Suppressor macrophage treated with lipopolysaccharide for 1 hour (primary cell): ENCODE measurements at regions not wholly inside any gene's neighbourhood (a gene's known extent, or its start where the extent isn't known, plus 50 kb on each side); places are given as distances from the start of the nearest gene placed in this dataset.
A peak's percentile ranks its signal among the peaks of the same experiment; 100 is the strongest.

Experiments used
- DNase-seq, 3 donors: peaks; one replicate each; pipeline ENCODE4 v3.0.0-alpha.2; 2020 to 2022

DNA sequence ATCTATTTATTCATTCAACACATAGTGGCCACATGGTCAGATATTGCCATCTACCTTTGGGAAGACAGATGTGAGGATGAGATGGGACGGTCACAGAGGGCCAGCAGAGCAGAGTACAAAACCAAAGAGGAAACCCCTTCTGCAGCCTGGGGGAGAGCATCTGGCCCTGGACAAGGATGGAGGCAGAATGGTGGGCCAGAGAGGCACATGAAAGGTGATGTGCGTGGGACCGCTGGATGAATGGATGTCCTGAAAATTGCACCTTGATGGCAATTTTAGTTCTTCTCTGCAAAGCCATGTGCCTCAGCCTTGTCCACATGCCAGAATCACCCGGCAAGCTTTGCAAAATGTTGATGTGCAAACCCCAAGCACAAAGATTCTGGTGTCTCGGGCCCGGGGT is 77.4 kb upstream of the CD93 start:
- no peak for DNase-seq

DNA sequence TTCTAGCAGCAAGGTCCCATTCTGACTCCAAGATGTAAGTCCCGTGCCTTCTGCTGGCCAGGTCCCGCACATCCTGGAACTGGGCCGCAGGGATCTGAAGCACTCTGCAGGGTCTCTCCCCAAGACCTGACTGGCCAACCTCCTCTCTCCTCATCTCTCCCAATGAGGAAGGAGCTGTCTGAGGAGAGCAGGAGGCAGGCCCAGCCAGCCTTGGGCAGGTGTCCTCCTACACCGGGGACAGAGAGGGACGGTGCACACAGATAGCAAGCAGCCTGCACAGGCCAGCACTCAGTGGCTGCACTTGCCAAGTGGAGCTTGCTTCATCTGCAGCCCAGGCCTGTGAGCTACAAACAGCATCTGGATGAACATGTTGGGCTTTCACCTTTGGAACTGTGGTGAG is 76.8 kb upstream of the CD93 start:
- DNase-seq = no peak

DNA sequence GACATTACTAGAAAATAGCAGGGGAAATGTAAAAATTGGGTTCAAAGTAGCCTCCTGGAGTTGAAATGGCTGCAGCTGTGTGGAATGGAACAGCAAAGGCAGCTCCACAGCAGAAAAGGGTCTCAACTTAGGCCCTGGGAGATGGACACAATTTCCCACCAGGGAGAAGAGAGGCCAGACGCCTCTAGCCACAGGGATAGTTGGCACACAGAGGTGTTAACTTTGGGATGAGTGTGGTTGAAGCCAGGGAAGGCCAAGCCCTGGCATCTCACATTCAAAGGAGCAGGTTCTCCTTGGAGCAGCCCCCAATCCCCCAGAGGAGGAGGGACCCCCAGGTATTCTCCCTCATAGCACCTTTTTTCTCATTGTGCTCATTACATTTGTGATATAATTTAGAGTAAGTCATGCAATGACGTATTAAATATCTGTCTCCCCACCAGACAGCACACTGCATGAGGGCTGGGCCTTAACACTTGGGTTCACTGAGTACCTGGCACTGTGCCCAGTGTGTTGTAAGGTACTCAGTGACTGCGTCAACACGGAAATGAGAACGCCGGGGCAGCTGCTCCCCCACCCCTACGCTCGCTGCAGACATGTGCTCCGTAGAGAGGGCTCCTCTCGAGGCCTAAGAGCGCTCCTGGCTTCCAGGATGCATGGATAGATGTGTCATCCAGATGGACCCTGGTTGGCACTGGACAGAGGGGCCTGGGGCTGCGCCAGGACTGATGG is 76.0 kb upstream of the CD93 start:
- DNase-seq = peak; percentile 63 to 69 (median 68)

DNA sequence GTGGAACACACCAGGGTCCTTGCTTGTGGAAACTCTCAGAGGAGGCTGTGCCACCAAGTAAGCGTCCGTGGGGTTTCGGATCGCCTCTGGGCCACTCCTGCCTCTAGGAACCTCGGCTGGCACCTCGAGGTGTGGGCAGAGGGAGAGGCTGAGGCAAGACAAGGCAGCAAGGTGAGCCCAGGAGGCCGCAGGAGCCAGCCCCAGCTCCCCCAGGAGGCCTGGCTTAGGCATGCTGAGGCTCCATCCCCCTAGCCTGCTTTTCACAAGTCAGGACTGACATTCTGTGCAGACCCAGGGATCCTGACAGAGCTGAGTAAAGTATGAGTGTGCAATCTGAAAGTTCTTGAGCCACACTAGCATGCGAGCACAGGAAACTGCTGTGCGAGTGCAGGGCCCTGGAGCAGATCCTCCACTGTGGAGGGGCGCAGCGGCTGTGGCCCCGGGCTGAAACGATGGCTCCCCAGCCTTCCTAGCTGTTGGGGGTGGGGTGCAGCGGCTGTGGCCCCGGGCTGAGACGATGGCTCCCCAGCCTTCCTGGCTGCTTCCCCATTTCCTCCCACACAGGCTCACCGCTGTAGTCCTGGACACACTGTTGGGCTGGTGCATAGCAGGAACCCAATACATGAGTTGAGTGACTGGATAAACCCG is 75.2 kb upstream of the CD93 start:
- DNase-seq = peak in 2 of 3 donors; percentile 53 to 58

DNA sequence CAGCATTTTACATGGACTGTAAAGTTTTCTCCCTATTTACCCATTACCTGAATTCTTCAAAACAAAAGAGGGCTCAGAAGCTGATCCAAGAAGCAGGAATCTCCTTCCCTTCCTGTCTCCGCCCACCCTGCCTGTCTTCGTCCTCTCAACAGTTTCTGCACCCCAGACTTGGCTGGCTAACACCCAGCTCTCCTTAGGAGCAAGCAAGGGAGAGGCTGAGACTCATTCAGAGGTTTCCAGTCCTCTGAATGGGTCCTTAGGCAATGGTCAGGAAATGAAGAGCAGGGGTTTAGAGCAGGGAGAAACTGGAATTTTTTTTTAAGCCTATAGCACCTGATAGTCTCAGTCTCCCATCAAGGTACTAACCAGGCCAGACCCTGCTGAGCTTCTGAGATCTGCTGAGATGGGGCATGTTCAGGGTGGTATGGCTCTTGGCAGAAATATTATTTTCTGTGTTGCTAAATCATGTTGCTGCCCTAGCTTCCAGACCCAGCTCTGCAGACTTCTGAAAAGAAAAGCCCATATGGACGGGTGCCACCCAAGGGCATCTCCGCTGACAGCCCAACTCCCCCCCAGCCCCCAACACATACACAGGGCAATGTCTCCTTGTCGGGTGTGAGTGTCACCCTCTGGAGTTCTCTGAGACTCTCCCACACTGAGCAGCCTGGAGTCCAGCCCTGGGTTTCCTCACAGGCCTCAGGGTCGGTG is 74.6 kb upstream of the CD93 start:
- DNase-seq = no peak

DNA sequence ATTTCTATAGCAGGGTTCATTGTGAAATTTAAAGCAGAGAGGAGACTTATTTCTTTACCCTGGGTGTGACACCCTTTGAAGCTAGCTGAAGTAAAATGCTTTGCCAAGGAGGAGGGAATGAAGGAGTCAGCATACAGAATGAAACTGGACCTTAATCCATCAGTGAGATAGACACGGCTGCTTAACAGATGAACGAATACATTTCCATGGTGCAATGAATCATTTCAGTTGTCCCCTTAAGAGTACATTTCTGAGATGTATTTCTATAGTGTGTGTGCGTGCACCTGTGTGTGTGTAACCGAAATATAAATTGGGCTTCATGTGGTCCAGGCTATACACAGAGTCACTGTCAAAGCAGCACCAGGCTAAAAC is 73.8 kb upstream of the CD93 start:
- DNase-seq = no peak

DNA sequence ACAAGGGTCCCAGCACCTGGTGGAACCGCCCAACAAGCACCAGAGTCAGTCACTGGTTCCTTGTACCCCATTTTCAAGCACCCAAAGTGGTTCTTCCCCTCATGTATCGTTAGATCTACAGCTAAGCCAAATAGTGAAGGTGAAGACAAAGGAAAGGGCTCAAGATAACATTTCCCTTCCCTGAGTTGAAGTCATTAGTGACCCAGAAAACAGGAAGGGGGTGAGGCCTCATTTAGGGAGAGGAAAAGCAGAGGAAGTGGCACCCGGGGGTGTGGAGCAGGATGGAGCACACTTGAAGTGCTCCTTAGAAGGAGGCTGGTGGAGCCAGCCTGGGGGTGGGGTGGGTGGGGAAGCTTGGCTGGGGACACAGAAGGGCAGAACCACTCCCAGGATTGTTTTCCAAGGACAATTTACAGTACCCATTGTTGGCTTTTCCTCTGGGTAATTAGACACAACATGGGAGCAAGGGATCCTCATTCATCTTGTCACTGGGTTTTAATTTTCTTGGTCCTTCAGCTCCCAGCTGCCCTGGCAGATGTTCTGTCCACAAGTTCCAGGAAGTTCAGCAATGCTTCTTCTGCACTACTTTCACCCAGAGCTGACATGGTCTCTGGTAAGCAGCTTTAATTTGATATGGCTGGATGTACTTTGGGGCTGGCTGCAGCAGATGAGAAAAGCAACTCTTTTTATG is 73.3 kb upstream of the CD93 start:
- DNase-seq = peak; percentile 58 to 65 (median 61)

DNA sequence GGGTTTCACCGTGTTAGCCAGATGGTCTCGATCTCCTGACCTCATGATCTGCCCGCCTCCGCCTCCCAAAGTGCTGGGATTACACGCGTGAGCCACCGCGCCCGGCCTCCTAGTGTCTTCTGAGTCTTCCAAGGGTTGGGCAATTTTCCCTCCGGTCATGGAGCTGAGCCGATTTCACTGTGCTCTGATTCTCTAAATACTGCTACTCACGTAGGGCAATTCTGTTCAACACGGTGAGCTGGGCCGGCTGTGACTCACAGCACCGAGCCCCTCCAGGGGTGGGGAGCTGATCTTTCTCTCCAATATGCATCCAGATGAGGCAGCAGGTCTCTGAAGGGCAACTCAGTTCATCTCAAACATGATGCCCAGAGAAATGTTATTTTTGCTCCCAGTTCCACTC is 71.6 kb upstream of the CD93 start:
- DNase-seq = peak in 1 of 3 donors; percentile 38

DNA sequence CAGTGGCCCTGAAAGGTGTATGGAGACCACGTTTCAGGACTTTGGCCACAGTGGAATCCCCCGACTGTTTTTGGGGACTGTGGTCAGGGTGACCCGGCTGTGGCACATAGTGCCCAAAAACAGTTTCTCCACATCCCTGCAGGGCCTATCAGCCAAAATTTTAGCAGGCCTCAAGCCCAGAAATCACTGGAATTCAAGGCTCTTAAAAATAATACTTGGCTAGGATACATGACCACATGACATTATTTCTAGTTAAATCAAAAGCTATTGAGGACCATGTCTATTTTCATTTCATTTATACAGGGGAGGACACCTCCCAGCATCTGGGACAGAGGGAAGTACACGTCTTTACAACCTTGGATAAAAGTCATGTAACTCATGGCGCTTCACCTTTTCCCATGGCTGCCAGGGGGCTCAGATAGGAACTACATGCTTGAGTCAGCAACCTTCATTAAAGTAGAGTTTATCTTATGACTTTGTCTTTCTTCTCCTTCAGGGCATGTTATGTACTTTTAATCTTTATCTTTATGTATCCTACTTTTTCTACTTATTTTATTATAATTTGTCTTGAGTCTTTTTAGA is 70.8 kb upstream of the CD93 start:
- DNase-seq = no peak

DNA sequence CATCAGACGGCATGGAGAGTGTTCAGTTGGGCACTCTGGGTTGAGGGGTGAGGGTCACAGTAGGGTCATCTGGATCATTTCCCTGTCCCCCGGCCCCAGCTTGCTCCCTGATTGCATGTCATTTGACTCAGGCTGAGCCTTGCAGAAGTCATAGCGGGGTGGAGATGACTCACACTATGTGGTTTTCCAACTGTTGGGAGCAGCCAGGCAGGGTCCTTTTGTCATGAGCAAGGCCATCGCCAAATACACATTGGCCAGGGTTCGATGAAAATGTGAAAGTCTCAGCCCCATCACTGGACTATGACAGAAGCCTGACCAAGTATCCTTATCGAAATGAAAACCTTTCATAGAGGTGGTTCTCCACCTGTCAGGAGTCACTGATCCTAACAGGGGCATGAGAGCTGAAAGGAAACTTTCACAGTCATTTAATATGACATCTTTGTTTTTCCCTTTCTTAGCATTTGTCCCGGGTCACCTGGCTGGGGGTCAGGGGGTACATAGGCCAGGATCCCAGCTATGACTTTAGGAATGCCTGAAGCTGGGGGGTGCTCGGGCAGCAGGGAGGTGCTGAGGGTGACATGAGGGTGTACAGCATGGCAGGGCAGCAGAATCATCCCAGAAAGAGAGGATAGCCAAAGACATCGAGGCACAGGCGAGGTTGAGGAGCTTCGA is 70.2 kb upstream of the CD93 start:
- DNase-seq = peak; percentile 93 to 96 (median 95)

DNA sequence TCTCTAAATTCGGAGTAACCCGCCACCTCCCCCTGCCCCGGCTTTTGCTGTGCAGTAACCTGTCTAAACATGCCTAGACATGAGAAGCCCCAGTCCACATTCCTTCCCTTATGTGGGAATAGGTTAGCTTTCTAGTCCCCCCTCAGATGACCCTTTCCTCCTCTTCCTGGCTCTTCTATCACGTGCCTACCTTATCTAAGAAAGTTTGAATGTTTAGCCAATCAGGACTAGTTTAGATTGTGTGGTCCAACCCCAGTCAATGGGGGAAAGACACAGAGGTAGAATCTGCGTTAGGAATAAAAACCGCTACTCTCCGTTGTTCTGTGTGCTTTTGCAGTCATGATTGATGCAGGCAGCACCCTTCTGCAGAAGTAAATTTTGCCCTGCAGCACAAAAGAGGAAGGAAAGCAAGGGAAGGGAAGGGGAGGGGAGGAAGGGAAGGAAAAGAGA is 69.0 kb upstream of the CD93 start:
- peak in 2 of 3 donors; percentile 58 to 60 for DNase-seq

DNA sequence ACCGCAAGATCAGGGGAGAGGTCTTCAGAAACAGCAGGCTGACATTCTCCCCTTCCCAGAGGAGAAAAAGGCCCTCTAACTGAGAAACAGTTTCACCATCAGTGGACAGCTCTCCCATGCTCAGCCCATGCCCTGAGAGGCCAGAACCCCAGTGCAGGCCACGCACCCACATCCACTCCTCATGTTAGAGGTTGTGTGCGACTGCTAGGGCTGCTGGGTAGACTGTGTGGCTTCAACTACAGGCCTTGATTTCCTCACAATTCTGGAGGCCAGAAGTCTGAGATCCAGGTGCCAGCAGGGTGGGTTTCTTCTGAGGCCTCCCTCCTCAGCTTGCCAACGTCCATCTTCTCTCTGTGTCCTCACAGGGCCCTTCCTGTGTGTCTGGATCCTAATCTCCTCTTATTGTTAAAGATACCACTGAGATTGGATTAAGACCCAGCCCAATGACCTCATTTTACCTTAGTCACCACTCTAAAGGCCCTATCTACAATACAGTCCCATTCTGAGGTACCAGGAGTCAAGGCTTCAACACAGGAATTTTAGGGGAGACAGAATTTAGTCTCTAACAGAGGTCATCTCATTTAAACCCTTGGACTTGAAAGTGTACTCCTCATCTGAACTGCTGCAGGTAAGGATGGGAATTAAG is 67.7 kb upstream of the CD93 start:
- DNase-seq = no peak

DNA sequence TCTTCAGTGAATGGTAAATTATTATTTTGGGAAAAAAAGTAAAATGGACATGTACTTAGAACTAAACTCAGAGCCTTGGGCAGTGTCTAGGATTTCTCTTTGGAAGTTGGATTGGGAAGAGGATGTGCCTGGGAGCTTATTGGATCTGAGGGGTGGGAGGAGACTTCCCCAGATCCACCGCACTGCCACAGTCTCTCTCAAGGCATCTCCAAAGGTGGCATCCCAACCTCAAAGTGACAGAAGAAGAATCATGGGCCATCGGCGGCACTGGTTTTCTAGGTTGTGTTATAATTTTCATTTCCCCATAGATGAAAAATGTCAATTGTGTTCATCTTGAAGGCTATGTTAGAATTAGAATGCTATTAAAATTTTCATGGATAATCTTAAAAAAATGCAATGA is 66.8 kb upstream of the CD93 start:
- DNase-seq = no peak

DNA sequence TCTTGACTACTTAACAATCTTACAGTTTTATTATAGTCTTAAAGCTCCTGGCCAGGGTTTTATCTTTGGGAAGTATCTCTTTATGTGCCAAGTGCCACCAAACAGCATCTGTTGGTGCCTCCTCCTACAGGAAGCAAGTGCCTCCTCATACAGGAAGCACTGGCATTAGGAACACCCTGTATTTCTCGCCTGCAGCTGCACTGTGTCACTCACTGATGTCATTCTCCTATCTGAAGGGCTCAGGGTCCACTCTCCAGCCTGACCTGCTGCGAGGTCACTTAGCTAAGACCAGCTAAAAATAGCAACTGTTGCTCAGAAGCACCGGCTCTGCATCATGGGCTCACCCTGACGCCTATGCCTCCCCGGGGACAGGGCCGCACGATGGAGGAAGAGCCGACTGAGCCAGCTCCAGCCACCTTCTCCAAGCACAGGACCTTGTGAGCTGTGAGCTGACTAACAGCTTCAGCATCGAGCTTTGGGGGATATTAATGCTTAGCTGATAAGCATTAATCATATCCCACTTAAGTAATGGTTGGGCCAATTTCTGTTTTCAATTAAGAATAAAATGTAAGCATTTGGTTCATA is 66.3 kb upstream of the CD93 start:
- peak; percentile 88 to 96 (median 90) for DNase-seq

DNA sequence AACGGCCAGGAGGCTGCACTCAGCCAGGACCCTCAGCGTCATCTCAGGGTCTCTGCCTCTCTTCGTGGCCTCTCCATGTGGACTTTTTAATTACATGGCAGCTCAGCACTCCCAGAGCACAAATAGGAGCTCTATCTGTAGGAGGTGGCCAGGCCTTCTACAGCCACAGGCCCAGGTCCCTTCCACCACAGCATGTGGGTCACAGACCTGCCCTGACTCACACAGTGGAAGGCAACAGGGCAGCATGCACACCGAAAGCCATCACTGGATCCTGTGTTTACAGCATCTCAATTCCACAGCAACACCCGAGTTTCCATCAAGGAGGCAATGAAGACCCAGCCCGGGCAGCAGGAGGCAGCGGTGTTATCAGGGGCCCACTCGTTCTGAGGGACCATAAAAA is 65.8 kb upstream of the CD93 start:
- DNase-seq = no peak

DNA sequence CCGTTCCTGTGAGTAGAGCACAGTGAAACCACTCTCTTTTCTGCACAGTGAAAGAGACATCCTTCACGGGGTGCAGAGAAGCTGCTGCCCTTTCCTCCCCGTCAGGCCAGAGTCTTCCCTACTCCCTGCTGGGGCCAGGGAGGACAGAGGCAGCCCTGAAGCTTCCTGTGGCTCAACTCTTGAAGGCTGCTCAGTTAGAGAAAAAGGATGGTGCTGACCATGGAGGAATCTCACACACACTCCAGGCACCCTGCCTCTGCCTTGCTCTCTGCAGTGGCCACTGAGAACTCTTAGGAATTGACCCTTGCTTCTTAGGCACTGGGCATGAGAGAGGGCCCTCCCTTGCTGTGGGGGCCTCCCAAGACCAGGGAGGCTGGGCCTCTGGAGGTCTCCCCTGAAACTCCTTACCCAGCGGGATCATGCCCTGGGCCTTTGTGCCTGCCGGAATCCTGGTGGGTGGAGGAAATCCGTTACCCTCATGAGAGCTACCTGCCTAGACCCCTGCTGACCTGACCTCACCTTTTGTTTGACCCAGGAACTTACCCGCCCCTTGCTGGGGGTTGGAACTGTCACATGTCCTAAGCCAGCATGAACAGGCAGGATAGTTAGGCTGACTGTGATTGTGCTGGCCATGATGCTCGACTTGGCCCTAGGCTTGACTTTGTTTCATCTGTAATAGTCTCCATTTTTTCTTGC is 65.0 kb upstream of the CD93 start:
- DNase-seq = no peak

DNA sequence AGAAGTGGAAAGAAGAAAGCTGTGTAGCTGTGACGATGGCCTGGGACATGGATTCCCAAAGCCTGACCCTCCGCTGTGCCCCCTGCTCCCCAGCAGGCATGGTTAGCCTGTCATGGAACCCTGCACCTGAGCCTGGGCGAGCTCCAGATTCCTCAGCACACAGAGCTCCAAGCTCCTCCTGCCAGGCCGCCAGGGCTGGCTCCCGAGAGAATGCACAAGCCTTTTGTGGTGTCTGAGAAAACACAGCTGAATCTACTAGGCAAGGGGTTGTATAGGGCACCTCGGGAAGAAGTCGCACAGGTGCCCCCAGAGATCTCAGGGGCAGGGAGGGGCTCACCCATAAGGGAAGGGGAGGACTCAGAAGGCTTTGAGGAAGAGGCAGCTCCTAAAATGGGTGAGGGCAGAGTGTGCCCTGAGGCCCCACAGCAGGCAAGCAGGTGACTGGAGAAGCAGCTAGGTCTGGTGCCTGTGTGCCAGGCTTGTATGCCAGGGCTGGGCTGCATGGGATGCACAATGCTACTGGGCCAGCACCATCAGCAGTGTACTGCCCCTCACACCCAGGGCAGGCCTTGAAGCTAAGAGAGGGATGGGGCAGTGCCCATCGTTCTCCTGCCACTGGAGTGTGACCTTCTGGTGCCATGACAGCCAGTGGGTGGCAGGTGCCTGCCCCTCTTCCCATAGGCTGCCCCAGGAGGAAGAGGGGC is 64.3 kb upstream of the CD93 start:
- no peak for DNase-seq

DNA sequence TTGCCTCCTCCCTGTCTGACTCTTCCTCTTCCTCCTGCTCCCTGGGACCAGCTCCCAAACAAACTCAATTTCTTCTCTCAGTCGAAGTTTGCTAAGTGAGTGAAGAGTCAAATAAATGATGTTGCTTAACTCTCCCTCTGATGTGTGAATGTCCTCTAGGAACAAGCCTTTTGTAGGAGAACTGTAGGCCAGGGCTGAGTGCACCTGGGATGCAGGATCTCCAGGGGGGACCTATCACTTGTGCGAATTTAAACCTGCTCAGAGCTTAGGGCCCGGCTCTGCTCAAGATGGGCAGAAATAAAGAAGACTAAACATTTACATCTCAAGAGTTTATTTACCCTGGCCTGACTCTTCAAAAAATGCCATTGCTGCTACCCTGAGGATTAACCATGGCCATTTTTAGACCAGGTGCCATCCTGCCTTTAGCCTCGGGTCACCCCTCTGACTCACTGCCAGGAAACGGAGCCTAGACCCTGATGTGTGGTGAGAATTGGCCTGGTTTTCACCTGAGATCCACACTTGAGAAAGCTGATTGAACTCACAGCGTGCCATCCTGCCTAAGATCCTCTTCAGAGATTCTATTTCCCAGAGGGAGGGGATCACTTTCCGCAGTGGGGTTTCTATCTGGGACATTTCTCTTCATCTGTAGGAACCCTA is 63.6 kb upstream of the CD93 start:
- DNase-seq = no peak

DNA sequence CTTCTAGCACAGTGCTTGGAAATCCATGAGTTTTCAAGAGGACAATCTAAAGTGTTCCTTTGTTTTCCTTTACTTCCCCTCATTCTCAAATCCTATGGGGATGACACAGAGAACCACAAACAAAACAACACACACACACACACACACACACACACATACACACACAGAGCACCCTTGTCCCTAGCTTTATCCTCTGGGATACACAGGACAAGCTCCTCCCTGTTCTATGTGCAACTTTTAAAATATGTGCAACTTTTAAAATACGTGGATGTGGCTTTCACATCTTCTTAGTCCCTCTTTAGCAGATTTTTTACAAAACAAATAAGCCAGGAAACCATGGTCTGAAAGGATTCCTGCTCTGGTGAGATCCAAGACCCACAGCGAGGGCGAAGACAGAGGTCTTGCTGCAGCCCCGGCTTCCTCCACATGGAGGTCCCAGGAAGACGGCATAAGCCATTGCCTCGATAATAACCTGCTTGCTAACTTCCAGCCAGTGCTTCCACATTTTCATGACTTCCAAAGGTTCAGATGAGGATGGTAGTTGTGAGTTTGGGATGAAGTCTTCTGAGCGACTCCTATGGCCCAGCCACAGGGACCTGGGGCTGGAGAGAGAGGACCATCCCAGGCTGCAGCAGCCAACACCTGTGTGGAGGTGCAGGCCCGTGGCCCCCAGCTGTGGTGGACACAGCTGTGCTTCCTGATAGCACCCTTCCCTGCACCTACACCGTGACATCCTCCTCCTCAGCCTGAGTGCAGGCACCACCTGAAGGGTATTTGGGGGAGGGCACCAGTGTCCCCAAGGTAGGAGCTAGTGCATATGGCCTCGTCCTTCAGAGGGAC is 62.8 kb upstream of the CD93 start:
- DNase-seq = no peak
